ENCODE measurements at regions not wholly inside any gene's neighbourhood (a gene's known extent, or its start where the extent isn't known, plus 50 kb on each side); places are given as distances from the start of the nearest gene placed in this dataset.

- BruUV-seq (replicated peaks): no TSS peak
- no peaks in the 10 kb centered on the region for H4K20me1 ChIP-seq (ENCODE audit: insufficient read depth, low read length)
- POLR2A ChIA-PET: no interaction called here
Observed at GRCh38 chr2:128797533-128797932, 478.9 kb upstream of the HS6ST1 start.

More at GRCh38 chr2:128797533-128797932, 478.9 kb upstream of the HS6ST1 start:
- Histone ChIP-seq H3K9ac (ENCODE audit: insufficient read depth, low read depth, low read length) (no peak overlapping the region), H3K27ac (ENCODE audit: extremely low read length, insufficient read depth, low read length) (no peak overlapping the region), H3K4me1 (ENCODE audit: insufficient read depth, low read length) (no peaks in the 10 kb centered on the region), H3K4me2 (ENCODE audit: low read depth, low read length) (no peak overlapping the region), H3K36me3 (replicated peaks in 1 of 2; ENCODE audit: control insufficient read depth in 1 of 2, insufficient read depth in 2 of 2, low read length in 2 of 2) (no peaks in the 10 kb centered on the region), H3K27me3 (ENCODE audit: control insufficient read depth in 1 of 2, insufficient read depth in 2 of 2, low read length in 2 of 2) (peaks cover 0 to 14% of the 10 kb centered on the region in 2 experiments; a peak in 2 of 5 replicates), H3K9me3 (ENCODE audit: low read length) (no peaks in the 10 kb centered on the region), H3K4me3 (replicated peaks in 1 of 3; ENCODE audit: insufficient read depth in 1 of 3, low read depth in 2 of 3, low read length in 3 of 3) (no peak overlapping the region), H3K79me2 (ENCODE audit: insufficient read depth, low read length) (no peaks in the 10 kb centered on the region), H2AFZ (ENCODE audit: low read length) (no peak overlapping the region)
- no peak for ATAC-seq
- DNase-seq (ENCODE audit: low spot score): no peak
- in situ Hi-C loops (cut with HindIII; ENCODE audit: extremely low pct_ligation_motif_present, low pct_unique_long_range_greater_than_20kb): no loop called here
- CTCF ChIA-PET (ENCODE audit: low intra/inter-chr PET ratio, low total read pairs): no interaction called here
- intact Hi-C loops (cut with micrococcal nuclease; ENCODE audit: unreplicated experiment): no loop called here
- WGBS (ENCODE audit: low lambda C conversion rate): 6% methylated on average over 7 of the region's 7 CpGs
- FAIRE-seq: no peak
- no peak for TF ChIP-seq ZFYVE20 (CRISPR knock-in tag; IDR thresholded peaks at IDR 0.05; ENCODE audit: borderline replicate concordance, low read depth)
- no peak for TF ChIP-seq HNF4A (CRISPR knock-in tag; IDR thresholded peaks at IDR 0.05)
- TF ChIP-seq FOXP1 (IDR thresholded peaks at IDR 0.05): no peak
- no peak for TF ChIP-seq FOXP1 (CRISPR knock-in tag; IDR thresholded peaks at IDR 0.05)
- TF ChIP-seq POGZ (CRISPR knock-in tag; IDR thresholded peaks at IDR 0.05): no peak
- no peak for TF ChIP-seq ZBTB4 (CRISPR knock-in tag; IDR thresholded peaks at IDR 0.05; ENCODE audit: borderline replicate concordance)
- no peak for TF ChIP-seq ZNF597 (CRISPR knock-in tag; IDR thresholded peaks at IDR 0.05)
